ENCODE measurements at regions not wholly inside any gene's neighbourhood (a gene's known extent, or its start where the extent isn't known, plus 50 kb on each side); places are given as distances from the start of the nearest gene placed in this dataset.
"Not testable (repeated sequence)": the region's sequence is repeated elsewhere in the genome, so short reads cannot be mapped to it uniquely, and the experiment has no call there.

- peak in 2 of 3 donors; percentile 35 to 52 for DNase-seq
- ATAC-seq; H3K4me1 ChIP-seq (ENCODE audit: control insufficient read depth, insufficient read depth, low read length); intact Hi-C loops (cut with DNase I); H3K27me3 ChIP-seq (ENCODE audit: control insufficient read depth, insufficient read depth); H3K9me3 ChIP-seq (ENCODE audit: control insufficient read depth, low read length); H3K4me3 ChIP-seq (ENCODE audit: low read length); H3K27ac ChIP-seq (ENCODE audit: low read length): not testable (repeated sequence)
- 91% methylated on average over 26 of the region's 26 CpGs for WGBS
Observed at GRCh38 chr2:36091844-36092741, 263.5 kb upstream of the CRIM1 start.

- 65% methylated on average over 4 of the region's 4 CpGs for WGBS
- Histone ChIP-seq H3K27me3 (ENCODE audit: control insufficient read depth, insufficient read depth) (no peaks in the 10 kb centered on the region), H3K4me1 (ENCODE audit: control insufficient read depth, insufficient read depth, low read length) (no peaks in the 10 kb centered on the region), H3K27ac (ENCODE audit: low read length) (no peak overlapping the region), H3K9me3 (ENCODE audit: control insufficient read depth, low read length) (no peaks in the 10 kb centered on the region), H3K4me3 (ENCODE audit: low read length) (no peak overlapping the region)
- DNase-seq (no peak), ATAC-seq (no peak)
- intact Hi-C loops (cut with DNase I) = no loop called here
Observed at GRCh38 chr2:36088716-36089328, 266.8 kb upstream of the CRIM1 start.

GRCh38 chr2:36087344-36087743, 268.2 kb upstream of the CRIM1 start:
- intact Hi-C loops (cut with DNase I) = no loop called here
- H3K4me3 ChIP-seq (ENCODE audit: low read length) = no peak overlapping the region
- 62% methylated on average over 3 of the region's 3 CpGs for WGBS
- no peaks in the 10 kb centered on the region for H3K4me1 ChIP-seq (ENCODE audit: control insufficient read depth, insufficient read depth, low read length)
- H3K27ac ChIP-seq (ENCODE audit: low read length) = no peak overlapping the region
- H3K27me3 ChIP-seq (ENCODE audit: control insufficient read depth, insufficient read depth) = no peaks in the 10 kb centered on the region
- no peaks in the 10 kb centered on the region for H3K9me3 ChIP-seq (ENCODE audit: control insufficient read depth, low read length)
- DNase-seq (no peak), ATAC-seq (no peak)

- no peaks in the 10 kb centered on the region for H3K4me1 ChIP-seq (ENCODE audit: control insufficient read depth, insufficient read depth, low read length)
- H3K27me3 ChIP-seq (ENCODE audit: control insufficient read depth, insufficient read depth) = no peaks in the 10 kb centered on the region
- ATAC-seq (no peak), DNase-seq (no peak)
- H3K27ac ChIP-seq (ENCODE audit: low read length) = no peak overlapping the region
- intact Hi-C loops (cut with DNase I) = no loop called here
- no peaks in the 10 kb centered on the region for H3K9me3 ChIP-seq (ENCODE audit: control insufficient read depth, low read length)
- 91% methylated on average over 1 of the region's 1 CpG for WGBS
- H3K4me3 ChIP-seq (ENCODE audit: low read length) = no peak overlapping the region
Observed at GRCh38 chr2:36079793-36080192, 275.8 kb upstream of the CRIM1 start.

- no peaks in the 10 kb centered on the region for H3K9me3 ChIP-seq (ENCODE audit: control insufficient read depth, low read length)
- H3K27ac ChIP-seq (ENCODE audit: low read length) = no peak overlapping the region
- H3K27me3 ChIP-seq (ENCODE audit: control insufficient read depth, insufficient read depth) = no peaks in the 10 kb centered on the region
- no peaks in the 10 kb centered on the region for H3K4me1 ChIP-seq (ENCODE audit: control insufficient read depth, insufficient read depth, low read length)
- no peak overlapping the region for H3K4me3 ChIP-seq (ENCODE audit: low read length)
- intact Hi-C loops (cut with DNase I) = no loop called here
- no peak for DNase-seq
- WGBS = 0% methylated on average over 1 of the region's 1 CpG
- ATAC-seq = no peak
Observed at GRCh38 chr2:36074008-36074407, 281.6 kb upstream of the CRIM1 start.

GRCh38 chr2:36071698-36072097, 283.9 kb upstream of the CRIM1 start:
- DNase-seq (no peak), ATAC-seq (no peak)
- 76% methylated on average over 1 of the region's 1 CpG for WGBS
- H3K27me3 ChIP-seq (ENCODE audit: control insufficient read depth, insufficient read depth) = no peaks in the 10 kb centered on the region
- no peaks in the 10 kb centered on the region for H3K4me1 ChIP-seq (ENCODE audit: control insufficient read depth, insufficient read depth, low read length)
- no peak overlapping the region for H3K4me3 ChIP-seq (ENCODE audit: low read length)
- H3K27ac ChIP-seq (ENCODE audit: low read length) = no peak overlapping the region
- intact Hi-C loops (cut with DNase I) = no loop called here
- H3K9me3 ChIP-seq (ENCODE audit: control insufficient read depth, low read length) = no peaks in the 10 kb centered on the region

GRCh38 chr2:36069074-36069473, 286.5 kb upstream of the CRIM1 start:
- H3K27me3 ChIP-seq (ENCODE audit: control insufficient read depth, insufficient read depth) = no peaks in the 10 kb centered on the region
- ATAC-seq (no peak), DNase-seq (no peak)
- WGBS = 57% methylated on average over 3 of the region's 3 CpGs
- H3K9me3 ChIP-seq (ENCODE audit: control insufficient read depth, low read length) = no peaks in the 10 kb centered on the region
- no peaks in the 10 kb centered on the region for H3K4me1 ChIP-seq (ENCODE audit: control insufficient read depth, insufficient read depth, low read length)
- H3K4me3 ChIP-seq (ENCODE audit: low read length) = no peak overlapping the region
- intact Hi-C loops (cut with DNase I) = no loop called here
- H3K27ac ChIP-seq (ENCODE audit: low read length) = no peak overlapping the region

GRCh38 chr2:36068086-36068485, 287.5 kb upstream of the CRIM1 start:
- no peak overlapping the region for H3K4me3 ChIP-seq (ENCODE audit: low read length)
- no peak for DNase-seq
- H3K27ac ChIP-seq (ENCODE audit: low read length) = no peak overlapping the region
- no peaks in the 10 kb centered on the region for H3K4me1 ChIP-seq (ENCODE audit: control insufficient read depth, insufficient read depth, low read length)
- no peaks in the 10 kb centered on the region for H3K27me3 ChIP-seq (ENCODE audit: control insufficient read depth, insufficient read depth)
- H3K9me3 ChIP-seq (ENCODE audit: control insufficient read depth, low read length) = no peaks in the 10 kb centered on the region
- intact Hi-C loops (cut with DNase I) = no loop called here
- ATAC-seq = no peak

GRCh38 chr2:36060133-36060532, 295.4 kb upstream of the CRIM1 start:
- WGBS = 49% methylated on average over 4 of the region's 4 CpGs
- Histone ChIP-seq H3K9me3 (ENCODE audit: control insufficient read depth, low read length) (no peaks in the 10 kb centered on the region), H3K4me3 (ENCODE audit: low read length) (no peak overlapping the region), H3K4me1 (ENCODE audit: control insufficient read depth, insufficient read depth, low read length) (no peaks in the 10 kb centered on the region), H3K27me3 (ENCODE audit: control insufficient read depth, insufficient read depth) (no peaks in the 10 kb centered on the region), H3K27ac (ENCODE audit: low read length) (no peak overlapping the region)
- ATAC-seq (no peak), DNase-seq (no peak)
- intact Hi-C loops (cut with DNase I) = no loop called here

- Histone ChIP-seq H3K27ac (ENCODE audit: low read length) (no peak overlapping the region), H3K27me3 (ENCODE audit: control insufficient read depth, insufficient read depth) (no peaks in the 10 kb centered on the region), H3K4me3 (ENCODE audit: low read length) (no peak overlapping the region), H3K9me3 (ENCODE audit: control insufficient read depth, low read length) (no peaks in the 10 kb centered on the region), H3K4me1 (ENCODE audit: control insufficient read depth, insufficient read depth, low read length) (no peaks in the 10 kb centered on the region)
- intact Hi-C loops (cut with DNase I) = no loop called here
- ATAC-seq (peak in 1 of 2 donors; percentile 24), DNase-seq (no peak)
Observed at GRCh38 chr2:36059691-36060090, 295.9 kb upstream of the CRIM1 start.

GRCh38 chr2:36058953-36059352, 296.6 kb upstream of the CRIM1 start:
- peak in 2 of 3 donors; percentile 12 to 49 for DNase-seq
- Histone ChIP-seq H3K9me3 (ENCODE audit: control insufficient read depth, low read length) (no peaks in the 10 kb centered on the region), H3K27ac (ENCODE audit: low read length) (no peak overlapping the region), H3K4me1 (ENCODE audit: control insufficient read depth, insufficient read depth, low read length) (no peaks in the 10 kb centered on the region), H3K4me3 (ENCODE audit: low read length) (no peak overlapping the region), H3K27me3 (ENCODE audit: control insufficient read depth, insufficient read depth) (no peaks in the 10 kb centered on the region)
- peak; percentile 23 to 50 for ATAC-seq
- 83% methylated on average over 2 of the region's 2 CpGs for WGBS
- intact Hi-C loops (cut with DNase I) = no loop called here

All from right cardiac atrium (tissue), 5 donors.